Adipocyte (in vitro differentiated cells): ENCODE measurements at regions not wholly inside any gene's neighbourhood (a gene's known extent, or its start where the extent isn't known, plus 50 kb on each side); places are given as distances from the start of the nearest gene placed in this dataset.

Experiments
- DNase-seq: peaks from one replicate; pipeline ENCODE4 v3.0.0-alpha.2; 2015; ENCODE audit warnings: low read depth
- H3K27me3 ChIP-seq: replicated peaks from 2 replicates; pipeline ENCODE4 v1.7.0; 2013; ENCODE audit warnings: mild to moderate bottlenecking, low read length, moderate library complexity; ENCODE audit not compliant: control insufficient read depth, insufficient read depth
- H3K36me3 ChIP-seq: 2 replicates; pipeline ENCODE4 v1.7.0; 2013; ENCODE audit warnings: low read length, mild to moderate bottlenecking, moderate library complexity; ENCODE audit not compliant: control insufficient read depth, insufficient read depth, severe bottlenecking
- H3K4me1 ChIP-seq: 2 replicates; pipeline ENCODE4 v1.7.0; 2013; ENCODE audit warnings: mild to moderate bottlenecking, low read length, moderate library complexity; ENCODE audit not compliant: control insufficient read depth, insufficient read depth
- H3K4me3 ChIP-seq: 2 replicates; pipeline ENCODE4 v1.7.0; 2013; ENCODE audit warnings: mild to moderate bottlenecking, low read length, moderate library complexity
- H3K9ac ChIP-seq: 2 replicates; pipeline ENCODE4 v1.7.0; 2013; ENCODE audit warnings: mild to moderate bottlenecking, low read length, moderate library complexity
- H3K9me3 ChIP-seq: 2 replicates; pipeline ENCODE4 v1.7.0; 2013; ENCODE audit warnings: mild to moderate bottlenecking, low read length, moderate library complexity; ENCODE audit not compliant: control insufficient read depth

- H3K4me3 ChIP-seq = no peak overlapping the region
- DNase-seq = no peak
- no peaks in the 10 kb centered on the region for H3K4me1 ChIP-seq
- no peak overlapping the region for H3K9ac ChIP-seq
- H3K27me3 ChIP-seq = peaks cover 5% of the 10 kb centered on the region
- peaks cover 8% of the 10 kb centered on the region for H3K9me3 ChIP-seq
- H3K36me3 ChIP-seq = no peaks in the 10 kb centered on the region
Observed at GRCh38 chr7:71005109-71005508, 126.8 kb upstream of the GALNT17 start.

GRCh38 chr7:71009636-71010035 lies 122.3 kb upstream of the GALNT17 start:
- no peak overlapping the region for H3K4me3 ChIP-seq
- H3K9me3 ChIP-seq = peaks cover 2% of the 10 kb centered on the region
- no peaks in the 10 kb centered on the region for H3K4me1 ChIP-seq
- H3K36me3 ChIP-seq = no peaks in the 10 kb centered on the region
- H3K9ac ChIP-seq = no peak overlapping the region
- H3K27me3 ChIP-seq = peaks cover 5% of the 10 kb centered on the region
- no peak for DNase-seq

GRCh38 chr7:71015252-71015900 lies 116.6 kb upstream of the GALNT17 start:
- H3K4me1 ChIP-seq = peaks cover 17% of the 10 kb centered on the region
- H3K4me3 ChIP-seq = peak overlapping the region; percentile 29
- H3K9ac ChIP-seq = no peak overlapping the region
- no peaks in the 10 kb centered on the region for H3K36me3 ChIP-seq
- no peaks in the 10 kb centered on the region for H3K9me3 ChIP-seq
- H3K27me3 ChIP-seq = no peaks in the 10 kb centered on the region
- no peak for DNase-seq

- Histone ChIP-seq H3K4me1 (peaks cover 17% of the 10 kb centered on the region), H3K9ac (no peak overlapping the region), H3K9me3 (no peaks in the 10 kb centered on the region), H3K27me3 (no peaks in the 10 kb centered on the region), H3K4me3 (no peak overlapping the region), H3K36me3 (no peaks in the 10 kb centered on the region)
- DNase-seq = no peak
Observed at GRCh38 chr7:71016401-71016800, 115.5 kb upstream of the GALNT17 start.

GRCh38 chr7:71017602-71018001 lies 114.3 kb upstream of the GALNT17 start:
- Histone ChIP-seq H3K4me3 (no peak overlapping the region), H3K4me1 (peaks cover 17% of the 10 kb centered on the region), H3K9me3 (no peaks in the 10 kb centered on the region), H3K36me3 (no peaks in the 10 kb centered on the region), H3K9ac (no peak overlapping the region), H3K27me3 (no peaks in the 10 kb centered on the region)
- DNase-seq = no peak

GRCh38 chr7:71019706-71020105 lies 112.2 kb upstream of the GALNT17 start:
- Histone ChIP-seq H3K9ac (no peak overlapping the region), H3K9me3 (no peaks in the 10 kb centered on the region), H3K36me3 (no peaks in the 10 kb centered on the region), H3K27me3 (no peaks in the 10 kb centered on the region), H3K4me1 (peaks cover 17% of the 10 kb centered on the region), H3K4me3 (no peak overlapping the region)
- DNase-seq = peak; percentile 4

GRCh38 chr7:71021131-71021530 lies 110.8 kb upstream of the GALNT17 start:
- Histone ChIP-seq H3K4me3 (no peak overlapping the region), H3K9me3 (no peaks in the 10 kb centered on the region), H3K36me3 (no peaks in the 10 kb centered on the region), H3K27me3 (no peaks in the 10 kb centered on the region), H3K9ac (no peak overlapping the region), H3K4me1 (peaks cover 6% of the 10 kb centered on the region)
- no peak for DNase-seq

GRCh38 chr7:71026680-71027079 lies 105.3 kb upstream of the GALNT17 start:
- Histone ChIP-seq H3K4me1 (no peaks in the 10 kb centered on the region), H3K9ac (no peak overlapping the region), H3K4me3 (no peak overlapping the region)

GRCh38 chr7:71034243-71034642 lies 97.7 kb upstream of the GALNT17 start:
- H3K4me1 ChIP-seq = no peaks in the 10 kb centered on the region
- H3K4me3 ChIP-seq = no peak overlapping the region
- H3K9ac ChIP-seq = no peak overlapping the region
- H3K36me3 ChIP-seq = no peaks in the 10 kb centered on the region
- DNase-seq = no peak
- no peaks in the 10 kb centered on the region for H3K27me3 ChIP-seq
- H3K9me3 ChIP-seq = no peaks in the 10 kb centered on the region

More at GRCh38 chr7:71026680-71027079, 105.3 kb upstream of the GALNT17 start:
- no peak for DNase-seq
- no peaks in the 10 kb centered on the region for H3K9me3 ChIP-seq
- peaks cover 6% of the 10 kb centered on the region for H3K27me3 ChIP-seq
- H3K36me3 ChIP-seq = no peaks in the 10 kb centered on the region

GRCh38 chr7:71042591-71042990 lies 89.4 kb upstream of the GALNT17 start:
- H3K9ac ChIP-seq = no peak overlapping the region
- H3K9me3 ChIP-seq = peaks cover under 1% of the 10 kb centered on the region
- no peak overlapping the region for H3K4me3 ChIP-seq
- H3K36me3 ChIP-seq = no peaks in the 10 kb centered on the region
- no peaks in the 10 kb centered on the region for H3K4me1 ChIP-seq
- H3K27me3 ChIP-seq = no peaks in the 10 kb centered on the region
- no peak for DNase-seq

GRCh38 chr7:71050492-71050891 lies 81.5 kb upstream of the GALNT17 start:
- H3K36me3 ChIP-seq = no peaks in the 10 kb centered on the region
- H3K27me3 ChIP-seq = no peaks in the 10 kb centered on the region
- H3K4me1 ChIP-seq = no peaks in the 10 kb centered on the region
- no peak for DNase-seq
- H3K9me3 ChIP-seq = peaks cover 35% of the 10 kb centered on the region
- no peak overlapping the region for H3K9ac ChIP-seq
- no peak overlapping the region for H3K4me3 ChIP-seq

GRCh38 chr7:71055504-71055903 lies 76.4 kb upstream of the GALNT17 start:
- H3K36me3 ChIP-seq = no peaks in the 10 kb centered on the region
- no peaks in the 10 kb centered on the region for H3K27me3 ChIP-seq
- no peak overlapping the region for H3K9ac ChIP-seq
- DNase-seq = no peak
- no peak overlapping the region for H3K4me3 ChIP-seq
- peaks cover 23% of the 10 kb centered on the region for H3K9me3 ChIP-seq
- H3K4me1 ChIP-seq = no peaks in the 10 kb centered on the region
